Erythroblast (primary cell): ENCODE measurements at regions not wholly inside any gene's neighbourhood (a gene's known extent, or its start where the extent isn't known, plus 50 kb on each side); places are given as distances from the start of the nearest gene placed in this dataset.

ENCODE experiments used
- DNase-seq, 2 experiments: peaks; one replicate each; lab custom pipeline; 2025; lab: John Stamatoyannopoulos, UW
- GATA1 ChIP-seq: IDR thresholded peaks from 2 replicates; pipeline ENCODE4 v1.6.1; 2011; ENCODE audit warnings: low read depth, mild to moderate bottlenecking, control low read depth, low read length, moderate library complexity
- POLR2A ChIP-seq: IDR thresholded peaks from 2 replicates; pipeline ENCODE4 v1.6.1; 2011; ENCODE audit warnings: mild to moderate bottlenecking, low read length

DNA sequence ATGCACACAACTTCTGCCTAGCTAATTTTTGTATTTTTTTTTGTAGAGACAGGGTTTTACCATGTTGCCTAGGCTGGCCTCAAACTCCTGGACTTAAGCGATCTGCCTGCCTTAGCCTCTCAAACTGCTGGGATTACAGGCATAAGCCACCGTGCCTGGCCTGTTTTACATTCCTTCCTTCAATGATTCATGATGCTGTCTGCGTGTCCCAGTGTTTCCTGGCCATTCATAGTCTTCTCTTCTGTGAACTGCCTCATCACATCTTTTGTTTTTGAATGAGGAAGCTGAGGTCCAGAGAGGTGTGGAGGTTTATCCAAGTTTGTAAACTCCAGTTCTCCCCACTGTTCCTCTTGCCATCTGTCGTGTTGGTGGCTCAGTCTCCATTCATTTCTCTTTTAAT is 64.5 kb upstream of the MED9 start:
- DNase-seq = no peak

DNA sequence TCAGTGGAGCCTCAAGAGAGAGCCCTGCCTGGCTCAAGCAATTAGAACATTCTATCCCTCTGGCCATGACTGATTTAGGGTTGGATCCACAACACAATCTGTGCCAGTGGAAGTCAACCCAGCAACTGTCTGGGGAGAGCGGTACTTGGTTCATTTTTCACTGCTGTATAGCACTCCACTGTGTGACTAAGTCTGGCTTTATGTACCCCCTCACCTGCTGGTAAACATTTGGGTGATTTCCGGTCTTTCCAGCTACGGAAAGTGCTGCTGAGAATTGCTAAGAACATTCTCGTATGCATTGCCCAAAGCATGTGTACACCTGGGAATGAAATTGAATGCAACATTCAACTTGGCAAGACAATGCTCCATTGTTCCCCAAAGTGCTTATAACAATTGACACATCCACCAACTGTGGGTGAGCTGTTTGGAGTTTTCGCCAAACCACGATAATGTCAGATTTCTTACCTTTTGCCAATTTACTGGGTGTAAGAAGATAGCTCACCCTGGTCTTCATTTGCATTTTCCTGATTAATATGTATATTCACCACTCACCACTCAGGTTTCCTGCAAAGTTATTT is 63.5 kb upstream of the MED9 start:
- TF ChIP-seq GATA1 (no peak), POLR2A (no peak)
- DNase-seq = no peak

More for the DNA sequence above, 64.5 kb upstream of the MED9 start:
- no peak for TF ChIP-seq POLR2A
- no peak for TF ChIP-seq GATA1

DNA sequence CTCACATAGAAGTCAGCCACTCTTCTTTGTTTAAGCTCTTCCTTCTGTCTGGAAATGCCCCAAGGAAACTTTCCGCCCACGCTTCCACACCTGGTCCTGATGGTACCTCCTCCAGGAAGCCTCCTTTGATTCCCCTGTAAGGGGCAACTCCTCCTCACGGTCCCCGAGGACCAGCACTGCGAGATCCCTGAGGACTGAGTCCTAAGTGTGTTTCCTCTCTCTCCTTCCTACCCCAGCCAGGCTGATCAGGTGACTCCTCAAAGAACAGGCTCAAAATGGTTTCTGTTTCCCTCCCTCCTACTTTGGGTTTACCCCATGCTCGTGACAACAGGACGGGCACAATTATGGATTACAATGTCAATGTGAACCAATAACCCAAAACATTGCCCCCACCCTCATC is 63.0 kb upstream of the MED9 start:
- TF ChIP-seq POLR2A (no peak), GATA1 (no peak)
- no peak for DNase-seq

DNA sequence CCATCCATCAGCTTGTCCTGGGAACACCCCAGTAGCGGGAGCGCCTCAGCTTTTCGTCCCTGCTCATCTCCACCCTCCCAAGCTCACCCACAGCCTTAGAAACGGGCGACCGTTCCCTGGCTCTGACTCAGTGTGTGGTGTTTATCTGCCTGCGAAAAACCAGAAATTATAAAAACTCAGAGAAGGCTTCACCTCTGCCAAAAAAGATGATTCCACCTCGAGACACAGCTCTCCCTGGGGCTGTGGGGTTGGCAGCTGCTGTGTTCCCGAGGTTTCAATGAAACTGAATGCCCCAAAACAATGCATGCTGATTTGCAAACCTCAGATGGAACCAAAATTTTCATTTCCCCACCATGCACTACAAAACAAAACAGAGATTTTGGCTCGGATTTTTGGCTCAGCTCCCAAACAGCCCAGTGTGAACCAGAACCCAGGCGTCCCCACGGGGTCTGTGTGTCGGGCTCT is 62.4 kb upstream of the MED9 start:
- no peak for DNase-seq
- TF ChIP-seq POLR2A (no peak), GATA1 (no peak)

DNA sequence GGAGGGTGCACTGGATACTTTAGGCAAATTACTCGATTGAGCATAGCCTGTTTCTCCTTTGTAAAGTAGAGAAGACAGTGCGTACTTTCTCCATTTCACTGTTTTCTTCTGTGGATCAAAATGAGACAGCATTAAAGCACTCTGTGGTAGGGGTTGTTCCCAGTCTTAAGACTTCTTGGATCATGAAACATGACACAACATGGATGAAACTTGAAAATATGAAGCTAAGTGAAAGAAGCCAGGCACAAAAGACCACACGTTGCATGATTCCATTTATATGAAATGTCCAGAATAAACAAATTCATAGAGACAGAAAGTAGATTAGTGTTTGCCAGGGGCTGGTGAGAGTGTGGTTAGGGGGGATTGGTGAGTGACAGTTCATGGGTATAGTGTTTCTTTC is 61.8 kb upstream of the MED9 start:
- DNase-seq = no peak
- TF ChIP-seq POLR2A (no peak), GATA1 (no peak)

- TF ChIP-seq GATA1 (no peak), POLR2A (no peak)
- peak; percentile 78 to 85 for DNase-seq
These were observed 60.8 kb upstream of the MED9 start for GRCh38 chr17:17416007-17416399.

- peak; percentile 78 to 80 for DNase-seq
These were observed 60.1 kb upstream of the MED9 start for GRCh38 chr17:17416400-17417360.

DNA sequence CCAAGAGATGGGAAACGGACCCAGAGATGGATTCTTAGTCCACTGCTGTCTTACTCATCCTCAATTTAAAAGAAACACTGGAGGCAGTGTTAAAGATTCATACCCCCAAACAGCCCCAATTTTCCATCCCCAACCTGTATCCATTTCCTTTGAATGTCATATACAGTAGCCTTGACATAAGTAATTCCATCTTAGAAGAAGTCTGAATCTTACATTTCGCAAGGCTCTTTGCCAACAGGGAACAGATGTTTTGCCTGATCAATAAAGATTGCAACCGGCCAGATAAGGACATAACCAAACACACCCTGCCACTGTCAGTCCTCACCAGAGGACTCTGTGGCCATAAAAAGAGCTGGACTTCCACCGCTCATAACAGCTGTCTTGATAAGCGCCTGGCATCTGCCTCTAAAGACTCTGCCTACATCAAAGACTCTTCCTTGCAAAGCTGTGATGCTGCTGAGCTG is 59.0 kb upstream of the MED9 start:
- peak; percentile 91 to 98 for DNase-seq

More at GRCh38 chr17:17416400-17417360, 60.1 kb upstream of the MED9 start:
- TF ChIP-seq POLR2A = peak; percentile 46
- no peak for TF ChIP-seq GATA1

DNA sequence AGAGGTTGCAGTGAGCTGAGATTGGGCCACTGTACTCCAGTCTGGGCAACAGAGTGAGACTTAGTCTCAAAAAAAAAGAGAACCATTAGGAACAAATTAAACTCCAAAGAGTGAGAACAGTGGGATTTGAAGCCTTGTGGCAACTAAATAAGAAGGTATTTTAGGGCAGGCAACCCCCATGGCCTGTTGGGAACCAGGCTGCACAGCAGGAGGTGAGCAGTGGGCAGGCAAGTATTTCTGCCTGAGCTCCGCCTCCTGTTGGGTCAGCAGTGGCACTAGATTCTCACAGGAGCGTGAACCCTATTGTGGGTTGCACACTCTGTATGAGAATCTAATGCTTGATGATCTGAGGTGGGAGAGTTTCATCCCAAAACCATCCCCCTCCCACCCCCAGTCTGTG is 57.6 kb upstream of the MED9 start:
- TF ChIP-seq POLR2A (no peak), GATA1 (no peak)
- DNase-seq = no peak

More for the DNA sequence above, 59.0 kb upstream of the MED9 start:
- TF ChIP-seq GATA1 (peak; percentile 80), POLR2A (no peak)

DNA sequence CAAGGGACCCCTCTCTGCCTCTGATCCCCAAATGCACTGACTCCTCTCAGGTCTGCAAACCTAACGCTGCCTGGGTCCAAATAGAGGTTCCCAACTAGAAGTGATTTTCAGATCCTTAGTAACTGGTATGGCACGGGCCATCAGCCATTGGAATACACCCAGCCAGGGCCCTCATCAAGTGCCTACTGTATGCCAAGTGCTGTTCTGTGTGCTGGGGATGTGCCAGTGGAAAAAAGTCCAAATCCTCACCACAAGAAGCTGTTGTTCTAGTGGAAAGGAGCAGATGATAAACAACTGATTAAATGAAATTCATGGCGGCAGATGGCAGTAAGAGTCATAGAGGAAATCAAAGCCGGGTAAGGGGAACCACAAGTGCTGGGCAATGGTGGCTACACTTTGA is 57.2 kb upstream of the MED9 start:
- no peak for TF ChIP-seq GATA1
- TF ChIP-seq POLR2A = no peak
- no peak for DNase-seq

DNA sequence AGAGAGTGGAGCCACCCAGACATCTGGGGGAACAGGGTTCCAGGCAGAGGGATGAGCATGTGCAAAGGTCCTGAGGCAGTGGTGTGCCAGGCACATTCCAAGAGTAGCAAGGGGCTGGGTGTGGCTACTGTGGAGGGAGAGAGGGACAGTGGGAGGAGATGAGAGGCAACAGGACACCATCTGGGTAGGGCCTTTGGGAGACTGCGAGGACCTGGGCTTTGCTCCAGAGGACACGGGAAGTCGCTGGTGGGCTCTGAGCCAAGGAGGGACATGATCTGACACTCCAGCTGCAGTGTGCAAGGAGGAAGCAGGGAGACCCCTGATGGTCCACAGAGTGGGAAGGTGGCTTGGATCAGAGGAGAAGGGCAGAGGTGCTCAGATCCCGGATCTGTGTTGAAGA is 56.7 kb upstream of the MED9 start:
- no peak for DNase-seq
- TF ChIP-seq GATA1 = no peak
- no peak for TF ChIP-seq POLR2A

DNA sequence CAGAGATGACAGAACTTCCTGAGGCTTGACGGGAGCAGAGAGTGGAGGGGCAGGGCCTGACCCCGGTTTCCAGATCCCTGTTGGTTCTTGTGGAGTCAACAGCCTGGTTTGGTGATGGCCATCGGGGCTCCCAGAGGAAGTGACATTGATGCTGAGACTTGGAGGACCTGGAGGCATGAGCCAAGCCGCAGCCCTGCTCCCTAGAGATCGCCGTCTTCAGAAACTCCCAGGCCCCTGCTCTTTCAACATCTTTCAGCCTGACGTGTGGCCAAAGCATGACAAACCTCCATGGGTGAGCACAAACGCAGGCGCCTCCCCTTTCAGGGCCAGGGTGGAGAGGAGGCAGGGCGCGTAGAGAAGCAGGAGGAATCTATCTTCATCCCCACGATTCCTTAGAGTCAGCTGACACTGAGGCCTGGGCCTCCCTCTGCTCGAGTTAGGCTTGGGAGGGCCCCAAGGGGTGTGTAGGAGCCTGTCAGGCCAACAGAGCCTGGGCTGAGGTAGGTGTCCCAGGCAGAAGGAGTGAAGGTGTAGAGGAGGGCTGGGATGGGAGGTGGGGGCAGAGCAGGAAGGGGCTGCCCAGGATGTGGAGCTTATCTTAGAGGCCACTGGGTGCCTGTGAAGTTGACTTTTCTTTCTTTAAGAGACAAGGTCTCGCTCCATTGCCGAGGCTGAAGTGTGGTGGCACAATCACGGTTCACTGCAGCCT is 56.1 kb upstream of the MED9 start:
- peak; percentile 53 to 56 for DNase-seq

GRCh38 chr17:17421346-17422216 is 55.2 kb upstream of the MED9 start:
- no peak for DNase-seq
- TF ChIP-seq POLR2A (no peak), GATA1 (no peak)

More for the DNA sequence above, 56.1 kb upstream of the MED9 start:
- no peak for TF ChIP-seq POLR2A
- TF ChIP-seq GATA1 = no peak
